HG02571 (cell line): ENCODE measurements at regions not wholly inside any gene's neighbourhood (a gene's known extent, or its start where the extent isn't known, plus 50 kb on each side); places are given as distances from the start of the nearest gene placed in this dataset.

Experiments used
- ATAC-seq: cut with Tn5 transposase; IDR thresholded peaks from one replicate; pipeline ENCODE4 v1.9.1; 2021; ENCODE audit warnings: mild to moderate bottlenecking, moderate library complexity; ENCODE audit not compliant: unreplicated experiment

DNA sequence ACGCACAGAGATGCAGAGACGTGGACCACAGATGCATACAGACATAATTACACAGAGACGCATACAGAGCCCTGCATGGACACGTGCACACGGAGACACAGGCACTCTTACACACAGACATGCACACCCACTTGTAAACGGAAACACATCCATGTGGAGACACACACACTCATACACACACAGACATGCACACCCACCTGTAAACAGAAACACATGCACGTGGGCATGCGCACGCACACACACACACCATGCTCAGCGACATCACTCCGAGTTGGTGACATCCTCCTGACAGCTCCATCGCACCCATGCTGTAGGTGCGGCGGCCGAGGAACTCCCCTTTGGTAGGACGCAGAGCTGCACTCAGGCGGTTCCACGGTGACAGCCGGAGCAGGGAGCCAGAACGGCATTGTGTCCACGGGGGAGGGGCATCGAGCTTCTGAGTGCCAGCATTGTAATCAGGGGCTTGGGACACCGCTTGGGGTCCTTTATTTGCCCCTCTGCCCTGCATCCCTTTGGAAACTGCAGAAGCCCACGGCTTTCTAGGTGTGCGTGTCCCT lies 233.5 kb downstream of the RBFOX3 start:
- no peak for ATAC-seq

- no peak for ATAC-seq
Observed at GRCh38 chr17:79374807-79375206, 236.0 kb downstream of the RBFOX3 start.

- no peak for ATAC-seq
Observed at GRCh38 chr17:79374087-79374689, 236.7 kb downstream of the RBFOX3 start.

DNA sequence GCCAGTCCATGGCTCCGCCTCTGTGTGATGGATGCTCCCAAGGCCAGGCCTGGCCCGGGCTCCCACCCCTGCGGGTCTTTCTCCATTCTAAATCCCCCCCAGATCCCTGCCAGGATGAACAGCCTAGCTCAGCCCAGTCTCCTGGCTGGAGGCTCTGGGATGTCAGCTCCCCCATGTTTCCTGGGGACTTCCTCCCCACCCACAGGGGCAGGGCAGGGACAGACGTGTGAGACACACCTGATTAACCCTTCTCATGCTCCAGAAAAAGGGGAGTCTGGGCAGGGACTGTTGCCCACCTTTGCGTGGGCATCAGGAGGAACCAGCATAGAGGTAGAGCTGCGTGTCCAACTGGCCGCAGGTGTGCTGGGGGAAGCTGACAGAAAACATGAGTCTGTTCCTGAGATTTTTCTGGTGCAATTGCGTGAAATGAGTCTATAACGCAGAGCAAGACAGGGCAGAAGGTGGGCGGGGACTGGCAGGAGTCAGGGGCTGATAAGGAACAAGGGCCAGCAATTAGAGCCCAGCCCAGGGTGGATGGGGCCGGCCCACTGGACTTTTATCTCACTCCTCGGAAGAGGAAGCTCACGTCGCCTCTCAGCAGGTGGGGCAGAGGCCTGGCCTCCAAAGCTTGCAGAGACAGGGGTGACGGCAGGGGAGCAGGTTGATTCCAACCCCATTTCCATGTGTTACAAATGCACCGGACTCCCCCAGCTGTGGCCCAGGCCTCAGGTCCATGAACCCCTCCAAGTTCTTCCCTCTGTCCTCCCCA lies 238.2 kb downstream of the RBFOX3 start:
- ATAC-seq, result no peak

- no peak for ATAC-seq
Observed at GRCh38 chr17:79371984-79372383, 238.9 kb downstream of the RBFOX3 start.

DNA sequence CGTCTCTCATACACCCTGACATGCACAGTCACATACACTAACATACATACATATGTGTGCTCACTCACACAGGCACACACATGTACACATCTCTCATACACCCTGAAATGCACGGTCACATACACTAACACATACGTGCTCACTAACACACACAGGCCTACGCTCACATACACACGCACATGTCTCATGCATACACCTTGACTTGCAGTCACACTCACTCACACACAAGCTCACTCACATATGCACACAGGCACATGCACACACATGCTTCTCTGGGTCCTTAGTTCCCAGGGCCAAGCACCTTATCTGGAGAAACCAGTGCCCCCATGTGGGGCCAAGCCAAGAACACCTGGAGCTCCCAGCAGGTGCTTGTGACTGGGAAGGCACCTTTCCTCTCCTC lies 240.3 kb downstream of the RBFOX3 start:
- ATAC-seq, result no peak

DNA sequence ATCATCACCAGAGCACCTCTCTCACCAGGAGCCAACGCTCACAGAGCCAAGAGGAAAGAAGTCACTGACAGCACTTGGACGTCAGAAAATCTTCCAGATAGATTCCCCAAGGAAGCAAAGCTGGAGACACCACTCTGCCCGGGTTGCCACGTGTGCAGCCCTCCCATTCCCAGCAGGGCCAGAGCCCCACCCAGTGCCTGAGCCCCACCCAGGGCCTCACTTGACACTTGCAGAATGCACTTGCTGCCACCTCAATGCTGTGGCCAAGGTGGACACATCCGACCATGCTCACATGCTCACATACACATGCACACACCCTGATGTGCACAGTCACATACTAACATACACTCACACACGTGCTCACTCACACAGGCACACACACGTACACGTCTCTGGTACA lies 240.7 kb downstream of the RBFOX3 start:
- no peak for ATAC-seq

DNA sequence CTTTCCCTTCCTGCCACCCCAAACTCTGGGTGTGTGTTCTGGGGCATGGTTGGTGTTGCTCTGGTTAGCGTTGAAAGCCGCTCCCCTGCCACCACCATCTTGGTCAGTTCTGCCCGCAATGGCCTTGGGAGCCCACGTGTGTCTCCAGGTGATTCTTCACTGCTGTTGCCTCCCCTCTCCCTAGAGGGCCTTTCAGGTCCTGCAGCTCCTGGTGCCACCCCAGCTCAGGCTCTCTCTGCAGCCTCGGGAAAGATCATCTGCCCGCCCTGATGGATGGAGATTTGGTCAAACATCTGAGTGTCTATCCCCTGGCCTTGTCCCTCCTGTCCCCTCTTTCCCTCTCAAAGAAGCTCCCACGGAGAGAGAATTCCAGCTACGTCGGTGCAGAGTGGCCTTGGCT lies 241.3 kb downstream of the RBFOX3 start:
- ATAC-seq, result no peak

DNA sequence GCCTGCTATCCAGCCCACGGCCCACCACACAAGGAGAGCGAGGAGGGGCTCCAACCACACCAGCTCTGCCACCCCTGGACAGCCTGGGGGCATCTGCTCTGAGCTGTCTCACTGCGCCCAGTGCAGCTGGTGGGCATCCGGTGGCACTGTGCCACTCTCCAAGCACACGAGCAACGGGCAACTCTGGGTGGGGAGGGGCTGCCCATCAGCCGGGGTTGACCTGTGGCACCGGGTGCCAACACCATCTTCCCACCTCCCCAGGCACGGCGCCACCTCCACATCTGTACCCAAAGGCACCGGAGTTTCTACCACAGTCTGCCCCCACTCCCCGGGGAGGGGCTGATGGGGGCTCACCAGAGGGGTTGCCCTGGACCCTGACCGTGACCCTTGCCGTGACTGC lies 241.8 kb downstream of the RBFOX3 start:
- no peak for ATAC-seq

DNA sequence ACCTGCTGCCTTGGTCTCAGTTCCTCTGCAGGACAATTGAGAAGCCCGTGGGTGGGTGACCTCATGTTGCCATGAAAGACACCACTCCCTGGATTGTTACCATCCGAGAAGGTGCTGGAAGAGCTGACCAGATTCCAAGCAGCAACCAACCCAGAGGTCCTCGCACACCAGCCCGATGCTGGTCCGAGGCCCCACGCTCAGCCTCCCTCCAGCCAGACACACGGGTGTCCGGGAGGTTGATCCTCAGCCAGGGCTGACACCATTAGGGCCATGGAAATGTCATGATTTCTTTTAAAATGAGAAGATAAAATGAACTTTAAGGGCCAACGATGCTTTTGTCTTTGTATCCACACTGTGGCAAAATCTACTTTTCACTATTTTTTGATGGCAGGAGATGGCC lies 242.3 kb downstream of the RBFOX3 start:
- no peak for ATAC-seq

DNA sequence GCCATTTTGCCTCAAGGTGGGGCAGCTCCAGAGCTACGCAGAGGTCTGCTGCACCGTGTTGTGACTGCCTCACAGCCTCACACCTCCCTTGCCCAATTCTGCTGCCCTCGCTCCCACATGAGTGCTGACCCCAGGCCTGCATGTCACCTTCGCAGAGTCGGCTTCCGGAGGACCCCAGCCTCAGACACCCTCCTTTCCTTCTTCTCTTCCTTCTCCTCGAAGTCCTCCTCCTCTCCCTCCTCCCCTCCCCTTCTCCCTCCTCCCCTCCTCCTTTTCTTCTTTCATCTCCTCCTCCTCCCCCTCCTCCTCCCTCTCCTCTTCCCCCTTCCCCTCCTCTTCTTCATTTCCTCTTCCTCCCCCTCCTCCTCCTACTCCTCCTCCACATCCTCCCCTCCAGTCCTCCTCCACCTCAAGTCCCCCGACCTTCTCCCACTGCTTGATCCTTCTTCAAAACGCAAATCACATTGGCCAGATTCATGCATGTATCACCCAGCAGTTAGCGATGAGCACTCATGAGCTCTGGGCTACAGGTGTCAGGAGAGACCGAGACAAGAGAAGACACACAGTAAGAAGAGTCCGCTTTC lies 243.8 kb downstream of the RBFOX3 start:
- ATAC-seq, result no peak

DNA sequence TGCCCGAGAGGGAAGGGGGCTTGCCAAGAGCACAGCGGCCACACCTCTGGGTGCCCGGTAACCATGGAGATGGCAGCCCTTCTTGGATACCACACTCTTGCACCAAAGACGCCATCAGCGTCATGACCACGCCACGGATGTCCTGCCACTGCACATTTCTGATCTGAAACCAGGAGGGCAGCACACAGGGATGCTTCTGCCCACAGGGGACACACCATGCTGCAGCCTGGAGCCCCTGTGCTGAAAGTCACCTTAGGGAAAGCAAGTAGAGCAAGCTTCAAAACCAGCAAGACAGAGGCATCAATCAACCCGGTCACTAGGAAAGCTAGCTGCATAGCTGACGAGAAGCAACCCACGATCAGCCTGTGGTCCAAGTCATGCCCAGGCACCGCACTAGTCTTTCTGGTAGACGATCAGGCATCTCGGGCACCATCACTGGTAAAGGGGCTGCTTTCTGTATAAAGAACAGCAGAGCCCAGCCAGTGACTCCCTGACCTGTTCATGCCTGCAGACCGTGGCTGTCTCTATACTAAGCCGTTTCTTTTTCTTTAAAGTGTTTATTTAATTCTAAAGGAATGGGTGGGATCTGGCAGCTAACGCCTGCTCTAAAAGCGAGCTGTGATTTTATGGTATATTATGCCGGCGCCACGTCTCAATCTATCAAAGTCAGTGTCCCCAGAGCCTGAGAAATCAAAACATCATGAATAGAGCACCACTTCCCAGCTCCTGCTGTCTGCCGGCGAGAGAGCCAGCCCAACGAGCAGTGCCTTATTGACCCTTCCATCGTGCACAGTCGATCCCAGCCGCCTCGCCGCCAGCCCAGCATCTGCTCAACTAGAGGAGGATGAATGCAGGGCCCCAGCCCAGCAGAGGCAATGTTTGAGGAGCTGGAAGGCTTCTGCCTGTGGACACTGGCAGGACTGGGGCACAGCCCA lies 244.7 kb downstream of the RBFOX3 start:
- ATAC-seq, result no peak

GRCh38 chr17:79365351-79365750 lies 245.5 kb downstream of the RBFOX3 start:
- no peak for ATAC-seq

GRCh38 chr17:79364315-79365094 lies 246.3 kb downstream of the RBFOX3 start:
- no peak for ATAC-seq

DNA sequence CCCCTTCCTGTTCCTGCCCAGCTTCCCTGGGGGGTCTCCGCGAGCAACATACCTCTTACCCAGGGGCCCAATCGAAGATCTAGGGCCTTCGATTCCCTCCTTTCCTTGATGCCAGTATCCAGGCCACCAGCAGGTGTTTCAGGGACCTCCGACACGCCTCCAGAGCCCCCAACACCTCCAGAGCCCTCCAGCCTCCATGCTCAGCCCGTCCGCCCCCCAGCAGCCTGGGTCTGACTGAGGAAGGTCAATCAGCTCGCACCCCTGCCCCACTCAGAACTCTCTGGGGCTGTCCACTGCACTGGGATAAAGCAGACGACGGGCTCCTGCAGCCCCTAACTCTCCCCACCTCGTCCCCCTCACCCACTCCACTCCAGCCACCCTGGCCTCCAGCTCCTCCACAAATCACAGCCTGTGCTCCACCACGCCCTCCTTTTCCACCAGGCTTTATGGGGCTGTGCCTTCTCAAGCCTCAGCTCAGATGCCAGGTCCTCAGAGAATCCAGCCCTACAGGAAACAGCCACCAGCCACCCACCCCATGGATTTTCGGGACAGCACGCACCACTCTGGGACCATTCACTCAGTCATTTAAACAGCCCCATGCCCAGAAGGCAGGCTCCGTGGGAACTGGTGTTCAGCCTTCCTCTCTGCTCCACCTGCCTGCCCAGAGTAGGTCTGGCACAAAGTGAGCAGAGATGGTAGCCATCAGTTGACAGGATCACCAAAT lies 247.1 kb downstream of the RBFOX3 start:
- no peak for ATAC-seq

GRCh38 chr17:79362772-79363305 lies 248.0 kb downstream of the RBFOX3 start:
- no peak for ATAC-seq

GRCh38 chr17:79361873-79362771 lies 248.7 kb downstream of the RBFOX3 start:
- no peak for ATAC-seq

GRCh38 chr17:79361221-79361734 lies 249.6 kb downstream of the RBFOX3 start:
- no peak for ATAC-seq
